CD4-positive, alpha-beta T cell (primary cell): ENCODE measurements at regions not wholly inside any gene's neighbourhood (a gene's known extent, or its start where the extent isn't known, plus 50 kb on each side); places are given as distances from the start of the nearest gene placed in this dataset.

ENCODE experiments used
- ATAC-seq: fragments of 200-7000 bp; cut with Tn5 transposase; one replicate; pipeline ENCODE4 v1.10.0; 2022; ENCODE audit warnings: mild to moderate bottlenecking; ENCODE audit not compliant: poor library complexity
- CTCF ChIA-PET: fragments of 350-600 bp; sonication (Branson Sonifier 250); formaldehyde crosslinking; loops from one replicate; lab custom pipeline; 2021; ENCODE audit warnings: antibody characterized with exemption, inconsistent platforms; lab: Charles Lee
- POLR2A ChIA-PET: fragments of 350-600 bp; sonication (Branson Sonifier 250); formaldehyde crosslinking; loops from one replicate; lab custom pipeline; 2021; ENCODE audit warnings: antibody characterized with exemption, inconsistent platforms; lab: Charles Lee
- DNase-seq, 14 experiments: peaks; one replicate each; pipeline ENCODE4 v3.0.0-alpha.2; 2013 to 2020; ENCODE audit warnings: mixed read lengths in 2 of 14
- H3K27ac ChIP-seq, 2 donors: one replicate each; pipeline versions ENCODE4 v1.5.1 to v1.7.0; 2013; ENCODE audit warnings: low read length in 2 of 2, low read depth in 1 of 2, mild to moderate bottlenecking in 1 of 2
- H3K27me3 ChIP-seq, 2 experiments: 1 replicate in 1 of 2; 2 replicates in 1 of 2; pipeline versions ENCODE4 v1.6.1 to v1.7.0; 2013; ENCODE audit warnings: low read length in 2 of 2, control low read depth in 1 of 2, mild to moderate bottlenecking in 1 of 2, moderate library complexity in 1 of 2; ENCODE audit not compliant: insufficient read depth in 2 of 2, control insufficient read depth in 1 of 2
- H3K36me3 ChIP-seq: one replicate; pipeline ENCODE4 v1.6.1; 2013; ENCODE audit warnings: low read length, control low read depth; ENCODE audit not compliant: insufficient read depth
- H3K4me1 ChIP-seq: one replicate; pipeline ENCODE4 v1.6.1; 2013; ENCODE audit warnings: low read length, control low read depth; ENCODE audit not compliant: insufficient read depth
- H3K4me3 ChIP-seq: one replicate; pipeline ENCODE4 v1.5.1; 2013; ENCODE audit warnings: mild to moderate bottlenecking, low read length, moderate library complexity
- H3K9me3 ChIP-seq, 2 experiments: 1 replicate in 1 of 2; 2 replicates in 1 of 2; pipeline versions ENCODE4 v1.6.1 to v1.7.0; 2013; ENCODE audit warnings: low read length in 2 of 2, mild to moderate bottlenecking in 2 of 2, control low read depth in 1 of 2, moderate library complexity in 1 of 2; ENCODE audit not compliant: control insufficient read depth in 1 of 2, insufficient read depth in 1 of 2
- H3K27ac Mint-ChIP-seq: one replicate; pipeline ENCODE4 v1.8.0; 2020; ENCODE audit warnings: mixed read lengths
- H3K27me3 Mint-ChIP-seq: one replicate; pipeline ENCODE4 v1.8.0; 2021; ENCODE audit warnings: mixed read lengths
- H3K36me3 Mint-ChIP-seq: one replicate; pipeline ENCODE4 v1.8.0; 2021; ENCODE audit warnings: low read depth, mixed read lengths
- H3K4me1 Mint-ChIP-seq: one replicate; pipeline ENCODE4 v1.8.0; 2021; ENCODE audit warnings: low read depth, mixed read lengths
- H3K4me3 Mint-ChIP-seq: one replicate; pipeline ENCODE4 v1.8.0; 2020; ENCODE audit warnings: mild to moderate bottlenecking, mixed read lengths
- H3K9me3 Mint-ChIP-seq: one replicate; pipeline ENCODE4 v1.8.0; 2020; ENCODE audit warnings: mixed read lengths
- intact Hi-C, 2 experiments: fragments of 100-400 bp; cut with DNase I in 1 of 2; cut with micrococcal nuclease in 1 of 2; formaldehyde crosslinking; loops; one replicate each; pipeline versions ENCODE4 v1.15.1 to v1.9.0; 2023 to 2025; cut with DNase I, micrococcal nuclease
- TF ChIP-seq, protein P1 (sequence below): fragments of 200-600 bp; IDR thresholded peaks from one replicate; pipeline ENCODE4 v1.8.0; 2022; ENCODE audit warnings: antibody characterized with exemption, mild to moderate bottlenecking

- TF ChIP-seq, protein P1, sequence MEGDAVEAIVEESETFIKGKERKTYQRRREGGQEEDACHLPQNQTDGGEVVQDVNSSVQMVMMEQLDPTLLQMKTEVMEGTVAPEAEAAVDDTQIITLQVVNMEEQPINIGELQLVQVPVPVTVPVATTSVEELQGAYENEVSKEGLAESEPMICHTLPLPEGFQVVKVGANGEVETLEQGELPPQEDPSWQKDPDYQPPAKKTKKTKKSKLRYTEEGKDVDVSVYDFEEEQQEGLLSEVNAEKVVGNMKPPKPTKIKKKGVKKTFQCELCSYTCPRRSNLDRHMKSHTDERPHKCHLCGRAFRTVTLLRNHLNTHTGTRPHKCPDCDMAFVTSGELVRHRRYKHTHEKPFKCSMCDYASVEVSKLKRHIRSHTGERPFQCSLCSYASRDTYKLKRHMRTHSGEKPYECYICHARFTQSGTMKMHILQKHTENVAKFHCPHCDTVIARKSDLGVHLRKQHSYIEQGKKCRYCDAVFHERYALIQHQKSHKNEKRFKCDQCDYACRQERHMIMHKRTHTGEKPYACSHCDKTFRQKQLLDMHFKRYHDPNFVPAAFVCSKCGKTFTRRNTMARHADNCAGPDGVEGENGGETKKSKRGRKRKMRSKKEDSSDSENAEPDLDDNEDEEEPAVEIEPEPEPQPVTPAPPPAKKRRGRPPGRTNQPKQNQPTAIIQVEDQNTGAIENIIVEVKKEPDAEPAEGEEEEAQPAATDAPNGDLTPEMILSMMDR: no peak
- ATAC-seq (no peak), DNase-seq (no peak)
- peaks cover 3% of the 10 kb centered on the region for H3K9me3 Mint-ChIP-seq
- no peak overlapping the region for H3K27ac Mint-ChIP-seq
- CTCF ChIA-PET: no interaction called here
- no peaks in the 10 kb centered on the region for H3K36me3 Mint-ChIP-seq
- Histone ChIP-seq H3K4me1 (no peaks in the 10 kb centered on the region), H3K27ac (no peak overlapping the region), H3K36me3 (no peaks in the 10 kb centered on the region), H3K9me3 (peaks cover 0 to 5% of the 10 kb centered on the region in 2 experiments), H3K4me3 (no peak overlapping the region), H3K27me3 (no peaks in the 10 kb centered on the region)
- H3K4me1 Mint-ChIP-seq: no peaks in the 10 kb centered on the region
- H3K4me3 Mint-ChIP-seq: no peak overlapping the region
- no peaks in the 10 kb centered on the region for H3K27me3 Mint-ChIP-seq
- POLR2A ChIA-PET: no interaction called here
- intact Hi-C loops: no loop called here
Observed at GRCh38 chr5:164175083-164175482, 669.7 kb downstream of the MAT2B start.

GRCh38 chr5:164179406-164179805, 674.0 kb downstream of the MAT2B start:
- H3K4me3 ChIP-seq: no peak overlapping the region
- ChIA-PET POLR2A (no interaction called here), CTCF (no interaction called here)
- intact Hi-C loops: no loop called here
- no peaks in the 10 kb centered on the region for H3K4me1 ChIP-seq
- no peak for ATAC-seq
- no peak for DNase-seq
- Mint-ChIP-seq H3K4me3 (no peak overlapping the region), H3K4me1 (no peaks in the 10 kb centered on the region), H3K27ac (no peak overlapping the region), H3K9me3 (peaks cover 6% of the 10 kb centered on the region), H3K27me3 (no peaks in the 10 kb centered on the region), H3K36me3 (no peaks in the 10 kb centered on the region)
- H3K27me3 ChIP-seq: no peaks in the 10 kb centered on the region
- no peak overlapping the region for H3K27ac ChIP-seq
- TF ChIP-seq, protein P1: no peak
- peaks cover 0 to 5% of the 10 kb centered on the region in 2 experiments for H3K9me3 ChIP-seq
- H3K36me3 ChIP-seq: no peaks in the 10 kb centered on the region

DNA sequence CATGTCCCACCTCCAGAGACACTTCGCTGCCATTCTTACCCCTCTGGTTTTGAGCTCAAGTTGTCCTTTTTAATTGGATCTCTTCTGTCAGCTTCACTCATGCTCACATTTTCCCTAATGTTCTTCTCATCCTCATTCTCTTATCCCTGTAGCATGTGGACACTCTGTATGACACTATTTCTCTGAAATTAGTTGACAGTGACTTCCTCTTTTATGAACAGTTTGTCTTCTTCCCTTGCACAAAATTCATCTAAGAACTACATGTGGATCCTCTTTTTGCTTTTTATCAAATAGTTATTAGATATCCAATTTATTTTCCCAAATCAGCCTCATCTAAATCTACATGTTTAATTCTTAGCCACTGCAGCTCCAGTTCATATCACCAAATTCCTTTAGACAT, 676.2 kb downstream of the MAT2B start:
- H3K4me3 Mint-ChIP-seq: no peak overlapping the region
- H3K4me3 ChIP-seq: no peak overlapping the region
- DNase-seq (no peak), ATAC-seq (no peak)
- H3K4me1 ChIP-seq: no peaks in the 10 kb centered on the region
- intact Hi-C loops: no loop called here
- CTCF ChIA-PET: no interaction called here
- H3K27ac Mint-ChIP-seq: no peak overlapping the region
- H3K27me3 ChIP-seq: no peaks in the 10 kb centered on the region
- POLR2A ChIA-PET: no interaction called here
- no peaks in the 10 kb centered on the region for H3K36me3 ChIP-seq
- peaks cover 0 to 5% of the 10 kb centered on the region in 2 experiments for H3K9me3 ChIP-seq
- TF ChIP-seq, protein P1: no peak
- H3K4me1 Mint-ChIP-seq: no peaks in the 10 kb centered on the region
- peaks cover 6% of the 10 kb centered on the region for H3K9me3 Mint-ChIP-seq
- no peaks in the 10 kb centered on the region for H3K27me3 Mint-ChIP-seq
- no peak overlapping the region for H3K27ac ChIP-seq
- no peaks in the 10 kb centered on the region for H3K36me3 Mint-ChIP-seq
